Psoas muscle (tissue), 7 donors: ENCODE measurements at regions not wholly inside any gene's neighbourhood (a gene's known extent, or its start where the extent isn't known, plus 50 kb on each side); places are given as distances from the start of the nearest gene placed in this dataset.

ENCODE experiments used
- ATAC-seq, 4 donors: fragments of 200-7000 bp; cut with Tn5 transposase; one replicate each; pipeline ENCODE4 v1.9.1; 2020; ENCODE audit warnings: moderate library complexity in 3 of 4, mild to moderate bottlenecking in 2 of 4
- DNase-seq, 2 donors: peaks; one replicate each; pipeline ENCODE4 v3.0.0-alpha.2; 2020
- H3K27ac ChIP-seq: fragments of 200-600 bp; one replicate; pipeline ENCODE4 v1.8.0; 2022
- H3K27me3 ChIP-seq, 3 donors: fragments of 200-600 bp in 1 of 3; one replicate each; pipeline versions ENCODE4 v1.6.1 to v1.8.0; 2013 to 2022; ENCODE audit warnings: low read length in 2 of 3, mild to moderate bottlenecking in 2 of 3, moderate library complexity in 1 of 3; ENCODE audit not compliant: insufficient read depth in 3 of 3
- H3K36me3 ChIP-seq, 2 donors: fragments of 200-600 bp in 1 of 2; one replicate each; pipeline versions ENCODE4 v1.6.1 to v1.8.0; 2013 to 2022; ENCODE audit warnings: low read depth in 1 of 2, mild to moderate bottlenecking in 1 of 2, moderate library complexity in 1 of 2; ENCODE audit not compliant: insufficient read depth in 1 of 2
- H3K4me1 ChIP-seq: fragments of 200-600 bp; one replicate; pipeline ENCODE4 v1.8.0; 2022
- H3K4me3 ChIP-seq: fragments of 200-600 bp; one replicate; pipeline ENCODE4 v1.8.0; 2022; ENCODE audit warnings: mild to moderate bottlenecking
- H3K9me3 ChIP-seq: fragments of 200-600 bp; one replicate; pipeline ENCODE4 v1.8.0; 2022
- CTCF ChIP-seq: fragments of 200-600 bp; IDR thresholded peaks from one replicate; pipeline ENCODE4 v1.8.0; 2022; ENCODE audit warnings: antibody characterized with exemption
- WGBS, 3 donors: extraction: QIAGEN DNeasy Blood & Tissue Kit; methylation state at CpG; one replicate each; pipeline versions ENCODE4 v1.1.6 to v1.1.7; 2013; 5-methylcytosine and 5-hydroxymethylcytosine counted together
- intact Hi-C, 2 donors: fragments of 100-400 bp; cut with DNase I; formaldehyde crosslinking; loops; one replicate each; pipeline versions ENCODE4 v1.11.0 to v1.14.2; 2022
- donor health status: healthy with polysubstance abuse.
- donor health status: DM: no; HTN: no; CAD: no; lungs with moderate emphysema.
- donor health status: Bipolar disorder and iron deficiency.
- donor health status: healthy.
- donor health status: DM: yes; HTN: yes; CAD: no.
- donor health status: DM: no; HTN: no; CAD: no.
- donor health status: DM: yes; HTN: yes; CAD: no.

GRCh38 chr12:92349635-92350034 is 204.0 kb upstream of the BTG1 start:
- Histone ChIP-seq H3K4me1 (no peaks in the 10 kb centered on the region), H3K36me3 (no peaks in the 10 kb centered on the region), H3K4me3 (no peak overlapping the region), H3K27me3 (no peaks in the 10 kb centered on the region), H3K27ac (no peak overlapping the region), H3K9me3 (no peaks in the 10 kb centered on the region)
- ATAC-seq (no peak), DNase-seq (no peak)
- WGBS, 3 donors = 73 to 84% (median 77%) methylated on average over 1 of the region's 1 CpG
- TF ChIP-seq CTCF = no peak
- intact Hi-C loops = no loop called here

DNA sequence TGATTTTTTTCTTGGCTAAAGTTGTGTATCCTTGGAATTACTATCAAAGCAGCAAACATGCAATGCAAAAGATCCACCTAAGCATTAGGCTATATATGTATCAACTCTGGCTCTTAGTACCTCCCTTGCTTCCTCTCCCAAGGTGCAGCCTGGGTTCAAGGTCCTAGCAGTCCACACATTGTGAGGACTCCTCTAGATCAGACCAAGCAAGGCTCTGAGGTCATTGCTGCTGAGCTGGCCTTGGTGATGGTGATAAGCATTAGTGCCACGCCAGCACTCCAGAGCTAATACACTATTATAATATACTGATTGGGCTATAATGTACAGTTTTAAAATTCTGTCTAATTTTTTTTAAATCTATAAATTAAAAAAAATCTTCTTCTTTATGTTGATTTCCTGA is 196.9 kb upstream of the BTG1 start:
- Histone ChIP-seq H3K4me1 (no peaks in the 10 kb centered on the region), H3K4me3 (no peak overlapping the region), H3K9me3 (no peaks in the 10 kb centered on the region), H3K27me3 (peaks cover 0 to 2% (median 0%) of the 10 kb centered on the region in 3 donors), H3K27ac (no peak overlapping the region), H3K36me3 (no peaks in the 10 kb centered on the region)
- intact Hi-C loops = no loop called here
- WGBS, 3 donors = 100% methylated on average over 1 of the region's 1 CpG
- DNase-seq (no peak), ATAC-seq (no peak)
- no peak for TF ChIP-seq CTCF

DNA sequence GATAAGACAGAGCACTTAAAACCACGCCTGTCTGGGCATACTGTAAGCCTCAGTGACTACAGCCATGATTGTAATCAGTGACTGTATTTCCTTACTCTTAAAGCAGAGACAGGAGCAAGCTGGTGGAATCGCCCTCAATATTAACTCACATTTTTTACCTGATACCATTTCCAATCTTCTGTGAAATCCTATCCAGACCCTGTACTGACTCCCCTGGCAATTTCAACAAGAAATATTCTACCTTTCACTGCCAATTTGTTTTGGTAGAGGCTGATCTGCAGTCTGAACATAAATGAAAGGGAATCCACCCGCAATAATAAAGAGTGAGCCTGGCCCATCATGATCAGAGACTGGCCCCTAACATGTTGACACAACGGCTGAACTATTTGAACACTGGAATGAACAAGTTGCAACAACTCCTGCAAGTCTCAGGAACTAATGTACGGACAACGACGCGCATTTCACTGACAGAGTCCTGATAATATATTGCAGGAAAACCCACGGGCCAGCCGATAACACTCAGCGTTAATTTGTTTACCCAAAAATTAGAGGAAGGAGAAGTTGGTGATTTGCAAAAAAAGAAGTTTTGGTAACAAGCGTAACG is 195.5 kb upstream of the BTG1 start:
- Histone ChIP-seq H3K27me3 (peaks cover 0 to 2% (median 0%) of the 10 kb centered on the region in 3 donors), H3K9me3 (no peaks in the 10 kb centered on the region), H3K4me1 (no peaks in the 10 kb centered on the region), H3K4me3 (no peak overlapping the region), H3K36me3 (no peaks in the 10 kb centered on the region), H3K27ac (no peak overlapping the region)
- intact Hi-C loops = no loop called here
- WGBS, 3 donors = 75 to 84% (median 82%) methylated on average over 13 of the region's 13 CpGs
- no peak for TF ChIP-seq CTCF
- no peak for DNase-seq
- no peak for ATAC-seq

- H3K4me3 ChIP-seq = no peak overlapping the region
- H3K27me3 ChIP-seq = peaks cover 0 to 2% (median 0%) of the 10 kb centered on the region in 3 donors
- H3K36me3 ChIP-seq = no peaks in the 10 kb centered on the region
- DNase-seq (no peak), ATAC-seq (no peak)
- H3K9me3 ChIP-seq = no peaks in the 10 kb centered on the region
- H3K4me1 ChIP-seq = no peaks in the 10 kb centered on the region
- whole genome bisulfite sequencing, 3 donors = 81 to 90% (median 82%) methylated on average over 6 of the region's 6 CpGs
- intact Hi-C loops = no loop called here
- TF ChIP-seq CTCF = no peak
- H3K27ac ChIP-seq = no peak overlapping the region
Observed at GRCh38 chr12:92340441-92341064, 194.9 kb upstream of the BTG1 start.

- no peak for DNase-seq
- H3K36me3 ChIP-seq = no peaks in the 10 kb centered on the region
- peaks cover 0 to 2% (median 0%) of the 10 kb centered on the region in 3 donors for H3K27me3 ChIP-seq
- no peak for ATAC-seq
- H3K4me3 ChIP-seq = no peak overlapping the region
- H3K9me3 ChIP-seq = no peaks in the 10 kb centered on the region
- H3K27ac ChIP-seq = no peak overlapping the region
- intact Hi-C loops = no loop called here
- TF ChIP-seq CTCF = no peak
- H3K4me1 ChIP-seq = no peaks in the 10 kb centered on the region
- WGBS, 3 donors = 88 to 96% (median 90%) methylated on average over 1 of the region's 1 CpG
Observed at GRCh38 chr12:92340003-92340402, 194.4 kb upstream of the BTG1 start.
